ENCODE measurements at regions not wholly inside any gene's neighbourhood (a gene's known extent, or its start where the extent isn't known, plus 50 kb on each side); places are given as distances from the start of the nearest gene placed in this dataset.
"Not testable (repeated sequence)": the region's sequence is repeated elsewhere in the genome, so short reads cannot be mapped to it uniquely, and the experiment has no call there.

DNA sequence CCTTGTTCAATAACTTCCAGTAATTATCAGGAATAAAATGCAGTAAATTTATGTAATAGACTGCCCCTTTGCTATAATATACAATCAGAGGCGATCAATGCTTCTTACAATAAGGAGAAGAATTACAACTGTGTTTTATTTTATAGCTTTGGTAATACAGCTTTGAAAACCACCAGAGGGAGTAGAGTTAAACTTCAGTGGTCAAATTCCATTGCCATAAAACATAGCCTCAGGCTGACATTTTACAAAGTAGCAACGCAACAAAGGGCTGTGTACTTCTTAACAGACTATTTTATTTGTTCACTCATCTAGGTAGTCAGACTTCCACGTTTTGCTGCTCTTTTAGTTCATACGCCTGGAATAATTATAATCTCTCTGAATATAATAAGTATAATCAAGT is 58.5 kb downstream of the TEX13C start:
- DNase-seq: no peak

DNA sequence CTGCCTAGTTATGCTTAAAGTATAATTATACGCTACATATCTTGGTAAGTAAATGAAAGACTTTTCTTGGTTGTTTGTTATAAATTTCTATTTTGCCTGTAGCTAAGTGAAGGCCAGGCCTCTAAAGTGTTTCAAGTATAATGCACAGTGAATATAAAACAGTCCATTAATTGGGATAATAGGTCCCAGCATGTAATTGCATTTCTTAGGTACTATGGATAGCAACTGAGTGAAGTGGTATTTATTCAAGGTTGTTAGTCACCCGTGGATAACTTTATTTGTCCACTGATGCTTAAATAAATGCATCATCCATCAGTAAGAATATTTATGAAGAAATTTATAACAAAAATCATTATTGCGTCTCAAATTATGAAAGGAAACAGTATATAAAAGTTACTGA is 59.1 kb downstream of the TEX13C start:
- no peak for DNase-seq

DNA sequence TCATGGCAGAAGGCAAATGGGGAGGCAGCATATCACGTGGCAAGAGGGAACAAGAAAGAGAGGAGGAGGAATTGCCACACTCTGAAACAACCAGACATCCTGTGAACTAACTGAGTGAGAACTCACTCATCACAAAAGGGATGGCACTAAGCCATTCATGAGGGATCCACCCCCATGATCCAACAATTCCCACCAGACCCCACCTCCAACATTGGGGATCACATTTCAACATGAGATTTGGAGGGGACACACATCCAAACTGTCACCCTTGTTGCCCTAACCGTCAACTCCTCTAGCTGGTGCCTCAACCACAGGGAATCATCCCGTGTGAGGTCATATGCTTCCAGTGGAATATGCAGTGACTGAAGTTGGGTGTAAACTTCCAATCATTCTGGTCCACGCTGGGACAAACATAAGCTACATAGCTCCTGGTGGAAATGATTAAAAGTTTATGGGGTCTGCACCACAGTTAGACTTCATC is 62.5 kb downstream of the TEX13C start:
- no peak for DNase-seq

DNA sequence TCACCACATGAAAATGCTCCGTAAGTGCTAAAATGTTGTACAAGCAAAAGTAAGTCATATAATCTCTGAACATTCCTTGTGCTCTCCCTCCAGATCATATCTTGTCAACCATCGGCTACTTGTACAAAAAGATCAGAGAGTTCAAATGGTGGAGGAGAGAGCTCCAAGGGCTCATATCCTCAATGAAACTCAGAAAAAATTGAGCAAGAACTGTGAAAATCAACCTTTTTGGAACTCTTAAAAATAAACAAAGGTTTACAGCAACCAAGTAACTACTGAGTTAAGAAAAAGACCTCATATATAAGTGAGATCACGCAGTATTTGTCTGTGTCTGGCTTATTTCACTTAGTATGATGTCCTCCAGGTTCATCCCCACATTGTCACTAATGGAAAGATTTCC is 63.2 kb downstream of the TEX13C start:
- DNase-seq: no peak

DNA sequence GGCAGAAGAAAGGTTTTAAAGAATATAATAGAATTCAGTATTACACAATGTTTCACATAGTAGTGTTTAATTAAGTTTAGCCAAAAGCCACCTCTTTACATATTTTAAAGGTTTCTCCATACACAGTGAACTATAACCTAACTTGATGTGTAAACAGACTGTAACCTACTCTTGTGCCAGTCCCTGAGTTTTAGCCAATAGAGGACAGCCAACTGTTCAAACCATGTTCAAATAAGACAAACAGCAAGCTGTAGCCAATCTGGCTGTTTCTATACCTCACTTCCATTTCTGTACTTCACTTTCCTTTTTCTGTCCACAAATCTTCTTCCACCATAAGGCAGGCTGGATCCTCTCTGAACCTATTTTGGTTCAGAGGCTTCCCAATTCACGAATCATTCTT is 65.2 kb downstream of the TEX13C start:
- no peak for DNase-seq

DNA sequence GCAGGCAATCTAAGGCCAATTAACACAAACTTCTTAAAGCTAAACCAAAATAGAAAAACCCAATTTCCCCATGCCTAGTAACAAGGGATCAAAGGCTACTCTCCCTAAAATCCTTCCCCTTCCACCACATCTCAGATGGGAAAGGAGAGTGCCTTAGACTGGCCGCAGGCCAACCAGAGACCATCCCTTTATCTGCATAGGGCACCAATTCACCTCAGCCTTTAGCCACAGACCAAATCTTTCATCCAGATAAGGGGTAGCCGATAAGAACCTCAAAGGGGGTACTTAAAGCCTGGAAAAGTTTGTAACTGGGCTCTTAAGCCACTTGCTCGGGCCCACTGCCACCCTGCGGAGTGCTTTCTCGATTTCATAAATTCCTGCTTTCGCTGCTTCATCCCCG is 68.3 kb downstream of the TEX13C start:
- no peak for DNase-seq

DNA sequence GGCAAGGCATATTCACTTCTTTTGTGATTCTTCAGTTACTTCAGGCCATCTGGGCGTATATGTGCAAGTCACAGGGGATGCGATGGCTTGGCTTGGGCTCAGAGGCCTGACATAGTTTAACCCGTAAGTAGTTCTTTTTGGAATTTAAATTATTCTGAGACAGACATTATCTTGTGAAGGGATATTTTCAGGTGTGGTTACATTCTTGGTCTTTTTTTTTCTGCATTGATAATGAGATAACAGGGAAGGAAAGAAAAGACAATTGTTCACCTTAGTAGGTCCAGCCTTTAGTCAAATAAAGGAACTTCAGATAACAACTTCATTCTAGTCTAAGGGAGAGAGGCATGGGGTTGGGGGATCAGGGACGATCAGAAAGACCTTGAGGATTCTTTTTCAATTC is 74.8 kb downstream of the TEX13C start:
- DNase-seq: no peak

DNA sequence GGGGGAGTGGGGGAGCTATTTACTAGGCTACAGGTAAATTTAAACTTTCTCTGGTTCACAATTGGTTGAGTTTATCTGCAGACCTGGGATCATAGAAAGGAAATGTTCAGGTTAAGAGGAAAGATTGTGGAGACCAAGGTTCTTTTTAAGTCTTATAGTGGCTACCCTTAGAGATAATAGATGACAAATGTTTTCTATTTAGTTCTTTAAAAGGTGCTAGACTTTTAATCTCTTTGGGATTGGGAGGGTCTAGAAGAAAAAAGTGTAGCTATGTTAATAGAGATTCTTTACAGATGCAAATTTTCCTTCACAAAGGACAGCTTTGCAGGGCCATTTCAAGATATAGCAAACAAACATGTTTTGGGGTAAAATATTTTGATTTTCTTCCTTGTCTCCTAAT is 76.0 kb downstream of the TEX13C start:
- no peak for DNase-seq

DNA sequence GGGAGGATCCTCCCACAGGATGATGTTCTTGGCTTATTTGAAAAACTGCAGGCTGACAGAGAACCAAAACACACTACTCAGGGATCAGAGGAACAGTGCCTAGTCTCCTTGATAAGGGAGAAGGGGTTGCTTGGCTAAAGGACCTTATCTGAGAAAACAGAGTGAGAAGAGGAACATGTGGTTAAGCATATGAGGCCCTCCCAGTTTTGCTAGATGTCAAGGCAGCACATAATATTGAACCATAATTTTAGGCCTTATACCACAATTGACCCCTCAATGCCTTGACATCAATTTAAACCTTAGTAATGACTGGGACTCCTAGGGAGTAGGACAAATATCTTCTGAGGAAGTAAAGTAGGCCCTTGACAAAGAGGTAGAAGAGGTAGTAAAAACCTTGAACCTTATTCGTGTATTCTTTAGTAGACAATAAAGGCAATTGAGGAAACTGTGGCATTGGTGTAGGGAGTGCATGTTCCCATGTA is 79.3 kb downstream of the TEX13C start:
- no peak for DNase-seq

DNA sequence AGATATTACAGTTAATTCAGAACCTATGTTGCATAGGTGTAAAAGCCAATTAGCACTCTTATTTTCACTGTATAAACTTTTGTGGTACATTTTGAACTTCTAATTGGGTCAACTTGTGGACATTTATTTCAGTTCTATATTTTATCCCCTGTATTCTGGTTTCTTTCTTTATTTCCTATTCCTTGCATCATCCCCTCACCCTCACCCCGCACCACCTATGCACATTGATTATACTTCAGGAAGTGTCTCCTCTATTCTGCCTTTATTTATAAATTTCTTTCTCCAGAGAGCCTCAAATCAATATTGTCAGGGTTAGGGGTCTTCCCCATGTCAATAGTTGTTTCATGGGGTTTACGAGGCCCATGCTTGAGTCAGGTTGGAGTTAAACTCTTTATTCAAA is 83.1 kb downstream of the TEX13C start:
- DNase-seq: no peak

DNA sequence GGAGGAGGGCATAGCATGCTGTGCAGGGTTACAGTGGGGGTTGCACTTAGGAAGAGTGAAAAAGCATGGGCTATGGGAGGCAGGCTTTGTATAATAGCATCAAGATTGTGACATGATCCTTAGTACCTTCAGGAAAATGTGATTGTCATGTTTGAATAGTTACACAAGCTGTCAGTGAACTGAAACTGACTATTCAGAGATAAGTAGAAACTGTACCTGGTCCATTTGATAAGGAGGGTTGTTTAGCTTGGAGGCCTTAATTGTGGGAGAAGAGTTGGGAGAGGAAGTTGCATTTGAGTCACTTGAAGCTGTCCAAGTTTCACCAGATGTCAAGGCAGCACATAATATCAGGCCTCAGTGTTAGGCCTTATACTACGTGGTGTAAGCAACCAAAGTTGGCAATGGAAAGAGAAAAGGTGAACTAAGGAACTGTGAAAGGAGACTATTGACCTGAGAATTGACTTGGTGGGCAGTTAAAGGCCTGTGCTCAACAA is 85.0 kb downstream of the TEX13C start:
- DNase-seq: no peak

DNA sequence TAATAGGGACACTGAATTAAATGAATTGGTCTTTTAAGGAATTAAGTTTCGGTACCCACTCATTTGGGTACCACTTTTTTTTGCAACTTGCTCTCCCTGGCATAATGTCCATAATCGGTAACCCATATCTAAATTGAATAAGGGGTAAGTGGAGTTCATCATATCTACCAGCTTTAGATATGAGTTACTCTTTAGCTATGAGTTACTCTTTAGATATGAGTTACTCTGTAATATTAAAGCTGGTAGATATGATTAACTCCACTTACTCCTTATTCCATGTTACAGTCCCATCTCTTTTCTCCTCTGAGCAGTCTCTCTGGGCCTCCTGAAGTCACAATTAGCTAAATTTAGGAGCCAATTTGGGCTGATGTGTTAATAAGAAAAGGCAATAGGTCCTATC is 85.7 kb downstream of the TEX13C start:
- DNase-seq: no peak

DNA sequence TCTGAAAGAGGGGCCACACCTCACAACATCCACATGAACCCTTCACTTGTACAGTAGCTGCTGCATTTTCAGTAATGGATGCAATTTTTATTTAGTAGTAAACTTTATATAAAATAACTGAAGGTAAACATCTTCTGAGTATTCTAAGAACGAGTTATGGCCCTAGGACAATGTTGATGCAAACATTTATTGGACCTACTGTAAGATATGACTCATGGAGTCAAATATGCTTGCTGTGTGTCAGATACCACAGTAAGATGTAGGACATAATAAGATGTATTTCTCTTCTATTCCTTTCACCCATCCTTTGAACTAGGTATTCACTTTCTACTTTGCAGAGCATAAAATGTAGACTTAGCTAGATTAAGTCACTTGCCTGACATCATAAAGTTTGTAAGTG is 87.6 kb downstream of the TEX13C start:
- DNase-seq: no peak

DNA sequence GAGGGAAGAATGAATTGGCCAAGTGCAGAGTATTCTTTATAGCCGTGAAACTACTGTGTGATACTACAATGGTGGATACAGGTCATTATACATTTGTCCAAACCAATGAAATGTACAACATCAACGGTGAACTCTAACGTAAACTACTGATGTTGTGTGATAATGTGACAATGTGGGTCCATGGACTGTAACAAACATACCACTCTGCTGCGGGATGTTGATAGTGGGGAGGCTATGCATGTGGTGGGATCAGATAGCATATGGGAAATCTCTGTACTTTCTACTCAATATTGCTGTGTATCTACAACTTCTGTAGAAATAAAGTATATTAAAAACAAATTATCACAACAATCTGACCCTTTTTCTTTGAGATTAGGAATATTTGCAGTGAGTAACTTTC is 101.1 kb downstream of the TEX13C start:
- no peak for DNase-seq

DNA sequence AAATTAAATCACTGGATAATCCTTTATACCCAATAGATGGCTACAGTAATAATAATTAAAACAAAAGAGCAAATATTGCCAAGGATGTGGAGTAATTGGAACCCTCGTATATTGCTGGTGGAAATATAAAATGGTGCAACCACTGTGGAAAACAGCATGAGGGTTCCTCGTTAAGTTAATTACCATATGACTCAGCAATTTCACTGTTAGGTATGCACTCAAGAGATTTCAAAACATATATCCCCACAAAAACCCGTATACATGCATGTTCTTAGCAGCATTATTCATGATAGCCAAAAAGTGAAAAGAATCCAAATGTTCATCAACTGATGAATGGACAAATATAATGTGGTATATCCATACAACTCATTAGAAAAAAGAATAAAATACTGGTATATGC is 103.3 kb downstream of the TEX13C start:
- DNase-seq: no peak

DNA sequence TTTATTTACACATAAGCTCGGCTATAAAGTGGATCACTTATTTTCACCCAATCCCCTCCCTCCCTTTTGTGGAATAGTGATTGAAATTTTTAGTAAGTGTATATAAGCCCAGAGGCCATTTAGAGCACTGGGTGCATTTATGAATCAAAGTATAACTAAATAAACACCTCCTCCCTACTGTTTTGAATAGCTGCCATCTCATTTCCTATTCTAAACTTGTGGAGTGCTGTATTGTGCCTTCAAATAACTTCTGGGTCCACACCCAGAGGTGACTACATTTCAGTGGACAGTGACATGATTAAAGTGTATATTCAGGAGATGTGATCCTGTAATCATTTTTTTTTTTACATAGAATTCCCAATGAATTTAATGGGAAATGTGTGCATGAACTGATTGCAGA is 104.9 kb downstream of the TEX13C start:
- DNase-seq: no peak

DNA sequence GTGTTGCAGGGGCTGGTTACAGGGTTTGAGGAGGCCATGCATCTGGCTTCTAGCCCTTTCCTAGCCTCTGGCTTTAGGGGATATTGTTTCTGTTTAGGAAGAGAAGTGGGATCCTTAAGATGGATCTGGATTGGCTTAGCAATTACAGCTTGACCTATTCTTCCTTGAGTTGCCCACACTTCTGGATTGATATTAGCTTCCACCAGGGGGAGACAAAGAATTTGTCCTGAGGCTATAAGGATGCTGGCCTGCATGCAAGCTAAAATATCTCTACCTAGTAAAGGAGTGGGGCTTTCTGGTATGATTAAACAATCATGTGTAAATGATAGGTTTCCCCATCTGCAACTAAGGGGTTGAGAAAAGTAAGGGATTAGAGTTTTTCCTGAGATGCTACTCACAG is 117.2 kb downstream of the TEX13C start:
- peak in 1 of 2 experiments; percentile 20 for DNase-seq

DNA sequence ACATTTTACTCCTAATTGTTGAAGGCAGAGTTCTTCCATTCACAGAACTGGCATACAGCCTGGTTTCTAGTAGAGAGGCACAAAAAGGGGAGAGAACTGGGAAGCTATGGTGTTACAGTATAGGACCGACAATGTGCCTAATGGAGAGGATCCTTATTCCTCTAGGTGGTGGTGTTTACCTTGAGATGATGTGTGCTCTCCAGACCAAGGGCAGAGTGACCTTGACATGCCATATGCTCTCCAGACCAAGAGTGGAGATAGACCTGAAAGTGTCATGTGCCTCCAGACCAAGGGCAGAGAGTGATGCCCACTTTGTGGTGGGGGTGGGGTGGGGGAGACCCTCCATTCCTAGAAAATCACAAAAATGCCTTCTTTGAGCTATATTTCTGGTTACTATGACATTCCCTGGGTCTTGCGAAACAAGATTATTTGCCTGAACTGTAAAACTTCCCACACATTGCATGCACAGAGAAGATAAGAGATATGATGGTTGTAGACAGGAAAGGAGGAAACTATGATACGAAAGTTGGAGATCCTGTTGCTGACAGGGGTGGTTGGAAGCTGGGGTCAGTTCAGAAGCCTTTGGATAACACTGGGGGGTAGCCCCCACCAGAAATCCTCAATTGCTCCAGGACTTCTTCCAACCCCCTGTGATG is 119.7 kb downstream of the TEX13C start:
- no peak for DNase-seq

DNA sequence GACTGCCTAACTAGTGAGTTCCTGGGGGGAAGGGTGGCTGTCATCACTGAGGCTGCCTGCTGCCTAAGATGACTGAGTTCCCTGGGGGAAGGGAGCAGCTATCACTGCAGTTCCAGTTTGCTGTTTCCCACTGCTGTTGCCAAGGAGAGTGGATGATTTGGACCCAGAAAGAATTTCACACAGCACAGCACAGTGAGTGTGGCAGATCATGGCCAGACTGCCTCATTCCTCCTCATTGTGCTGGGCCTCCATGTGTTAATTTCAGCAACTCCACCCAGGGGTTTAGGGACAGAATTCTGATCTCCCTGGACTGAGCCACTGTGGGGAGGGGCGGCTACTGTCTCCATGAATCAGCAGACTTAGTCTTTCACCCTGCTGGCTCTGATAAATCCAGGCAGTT is 125.0 kb downstream of the TEX13C start:
- no peak for DNase-seq

DNA sequence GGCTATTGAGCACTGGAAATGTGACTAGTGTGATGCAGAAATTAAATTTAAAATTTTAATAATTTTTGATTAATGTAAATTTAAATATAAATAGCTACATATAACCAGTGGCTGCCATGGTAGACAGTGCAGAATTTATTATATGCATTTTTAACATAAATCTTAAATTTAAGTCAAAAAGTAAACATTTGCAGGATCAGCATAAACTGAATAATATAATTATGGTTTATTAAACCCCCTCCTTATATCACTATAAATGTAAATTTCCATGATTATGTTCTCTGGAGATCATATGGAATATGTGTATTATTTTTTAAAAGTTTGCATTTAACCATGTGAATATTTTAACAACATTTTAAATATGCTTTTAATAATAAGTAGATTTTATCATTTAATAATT is 155.8 kb downstream of the TEX13C start:
- DNase-seq: no peak

DNA sequence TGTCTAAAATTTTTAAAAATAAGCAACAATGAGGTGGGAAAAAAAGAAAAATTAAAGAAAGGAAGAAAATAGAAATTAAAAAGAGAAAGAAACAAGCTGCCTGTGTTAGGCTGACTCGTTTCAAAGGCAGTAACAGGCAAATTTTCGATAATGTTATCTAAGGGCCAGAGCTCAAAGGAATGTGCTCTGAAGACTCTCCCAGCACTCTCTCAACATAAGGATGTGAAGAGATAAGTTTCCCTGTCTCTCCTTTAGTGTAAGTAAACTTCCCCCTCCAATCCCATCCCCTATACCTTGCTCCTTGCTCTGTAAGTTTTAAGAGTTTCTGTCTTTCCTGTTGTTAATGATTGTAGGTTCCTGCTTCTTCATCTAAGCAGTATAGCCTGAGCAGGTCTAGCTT is 172.8 kb downstream of the TEX13C start:
- DNase-seq: no peak

DNA sequence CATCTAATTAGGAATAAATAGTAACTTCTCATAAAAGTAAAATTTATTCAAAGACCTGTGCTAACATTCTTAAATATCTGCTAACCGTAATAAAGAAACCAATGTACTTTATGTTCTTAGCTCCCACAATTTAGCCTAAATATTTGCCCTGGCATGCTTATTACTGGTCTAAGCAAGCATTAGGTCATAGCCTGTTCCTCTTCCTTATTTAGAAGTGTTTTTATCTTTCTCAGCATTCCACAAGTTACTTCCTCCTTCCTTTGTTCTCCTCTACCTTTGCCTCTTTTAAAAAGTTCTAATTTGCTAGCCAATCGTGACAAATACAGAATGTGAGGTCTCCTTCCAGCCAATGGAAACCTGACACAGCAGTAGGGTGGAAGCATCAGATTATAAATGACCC is 173.3 kb downstream of the TEX13C start:
- not testable (repeated sequence) for DNase-seq

DNA sequence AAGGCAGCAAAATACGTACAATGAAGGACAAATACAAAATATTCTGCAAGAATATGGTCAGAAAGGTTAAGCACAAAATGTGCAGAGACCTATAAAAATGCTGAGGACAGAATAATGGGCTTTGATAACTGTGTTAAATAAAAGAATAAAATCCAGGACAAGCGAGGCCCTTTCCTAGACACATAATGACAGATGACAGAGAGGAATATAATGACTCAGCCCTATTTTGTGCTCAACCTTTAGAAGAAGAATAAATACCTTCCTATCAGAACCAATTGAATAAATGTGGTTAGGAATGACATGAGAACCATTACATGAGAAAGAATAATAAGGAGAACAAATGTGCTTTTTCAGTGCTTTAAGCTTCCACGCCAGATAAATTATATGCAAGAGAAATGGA is 178.0 kb downstream of the TEX13C start:
- no peak for DNase-seq

DNA sequence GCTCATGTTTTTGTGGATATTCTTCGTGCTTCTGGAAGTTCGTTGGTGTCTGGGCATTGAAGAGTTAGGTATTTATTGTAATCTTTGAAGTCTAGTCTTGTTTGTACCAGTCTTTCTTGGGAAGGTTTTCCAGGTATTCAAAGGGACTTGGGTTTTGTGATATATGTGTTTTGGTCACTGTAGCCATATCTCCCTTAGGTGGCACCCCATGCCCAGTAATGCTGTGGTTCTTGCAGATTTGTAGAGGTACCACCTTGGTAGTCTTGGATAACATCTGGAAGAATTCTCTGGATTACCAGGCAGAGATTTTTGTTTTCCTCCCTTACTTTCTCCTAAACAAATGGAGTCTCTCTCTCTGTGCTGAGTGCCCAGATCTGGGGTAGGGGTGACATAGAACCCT is 184.1 kb downstream of the TEX13C start:
- DNase-seq: no peak

DNA sequence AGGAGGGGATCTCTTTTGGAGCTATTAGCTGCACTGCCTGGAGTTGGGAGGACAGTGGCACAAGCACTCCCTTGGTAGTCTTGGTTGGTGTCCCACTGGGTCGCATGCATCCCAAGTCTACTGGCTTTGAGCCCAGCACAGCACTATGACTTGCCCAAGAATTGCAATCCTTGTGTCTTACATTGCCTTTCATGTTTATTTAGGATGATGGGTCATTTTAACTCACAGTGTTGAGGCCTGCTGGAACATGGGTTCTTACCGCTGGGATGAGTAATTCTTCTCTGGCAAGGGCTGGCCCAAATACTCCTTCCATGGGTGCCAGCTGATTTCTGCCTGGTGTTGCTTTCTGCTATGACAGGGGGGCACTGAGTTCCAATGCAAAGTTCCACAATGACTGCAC is 185.5 kb downstream of the TEX13C start:
- no peak for DNase-seq
